ENCODE measurements at regions not wholly inside any gene's neighbourhood (a gene's known extent, or its start where the extent isn't known, plus 50 kb on each side); places are given as distances from the start of the nearest gene placed in this dataset.

DNA sequence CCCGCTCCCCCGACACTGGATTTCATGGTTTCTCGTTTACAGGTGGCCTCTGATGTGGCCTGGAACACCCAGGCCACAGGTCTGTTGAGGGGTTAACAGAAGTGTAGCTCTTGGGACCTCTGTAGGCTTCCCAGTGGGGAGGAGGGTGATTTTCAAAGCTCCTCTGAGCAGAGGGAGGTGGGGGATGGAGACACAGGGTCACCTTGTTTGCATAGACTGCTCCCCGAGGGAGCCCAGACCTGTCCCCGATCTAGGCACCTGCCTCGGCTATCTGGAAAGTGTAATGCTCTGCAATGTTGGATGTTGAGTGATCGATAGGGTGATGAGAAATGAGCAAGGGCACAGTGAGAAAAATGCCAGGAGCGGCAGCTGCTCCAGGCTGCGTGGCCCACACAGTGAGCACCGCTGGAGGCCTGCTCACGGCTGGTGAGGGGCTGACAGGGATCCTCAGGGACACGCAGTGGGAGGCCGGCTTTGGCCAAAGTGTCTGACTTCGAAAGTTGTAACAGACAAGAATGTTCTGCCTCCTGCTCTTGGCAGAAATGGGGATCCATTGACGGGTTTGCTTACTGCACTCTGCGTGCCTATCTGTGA lies 594.1 kb downstream of the BRD1 start (continued):
- TF ChIP-seq, protein P1, sequence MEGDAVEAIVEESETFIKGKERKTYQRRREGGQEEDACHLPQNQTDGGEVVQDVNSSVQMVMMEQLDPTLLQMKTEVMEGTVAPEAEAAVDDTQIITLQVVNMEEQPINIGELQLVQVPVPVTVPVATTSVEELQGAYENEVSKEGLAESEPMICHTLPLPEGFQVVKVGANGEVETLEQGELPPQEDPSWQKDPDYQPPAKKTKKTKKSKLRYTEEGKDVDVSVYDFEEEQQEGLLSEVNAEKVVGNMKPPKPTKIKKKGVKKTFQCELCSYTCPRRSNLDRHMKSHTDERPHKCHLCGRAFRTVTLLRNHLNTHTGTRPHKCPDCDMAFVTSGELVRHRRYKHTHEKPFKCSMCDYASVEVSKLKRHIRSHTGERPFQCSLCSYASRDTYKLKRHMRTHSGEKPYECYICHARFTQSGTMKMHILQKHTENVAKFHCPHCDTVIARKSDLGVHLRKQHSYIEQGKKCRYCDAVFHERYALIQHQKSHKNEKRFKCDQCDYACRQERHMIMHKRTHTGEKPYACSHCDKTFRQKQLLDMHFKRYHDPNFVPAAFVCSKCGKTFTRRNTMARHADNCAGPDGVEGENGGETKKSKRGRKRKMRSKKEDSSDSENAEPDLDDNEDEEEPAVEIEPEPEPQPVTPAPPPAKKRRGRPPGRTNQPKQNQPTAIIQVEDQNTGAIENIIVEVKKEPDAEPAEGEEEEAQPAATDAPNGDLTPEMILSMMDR (conservative IDR thresholded peaks at IDR 0.05; ENCODE audit: low read depth in 2 of 2): no peak
- TF ChIP-seq, protein P2, sequence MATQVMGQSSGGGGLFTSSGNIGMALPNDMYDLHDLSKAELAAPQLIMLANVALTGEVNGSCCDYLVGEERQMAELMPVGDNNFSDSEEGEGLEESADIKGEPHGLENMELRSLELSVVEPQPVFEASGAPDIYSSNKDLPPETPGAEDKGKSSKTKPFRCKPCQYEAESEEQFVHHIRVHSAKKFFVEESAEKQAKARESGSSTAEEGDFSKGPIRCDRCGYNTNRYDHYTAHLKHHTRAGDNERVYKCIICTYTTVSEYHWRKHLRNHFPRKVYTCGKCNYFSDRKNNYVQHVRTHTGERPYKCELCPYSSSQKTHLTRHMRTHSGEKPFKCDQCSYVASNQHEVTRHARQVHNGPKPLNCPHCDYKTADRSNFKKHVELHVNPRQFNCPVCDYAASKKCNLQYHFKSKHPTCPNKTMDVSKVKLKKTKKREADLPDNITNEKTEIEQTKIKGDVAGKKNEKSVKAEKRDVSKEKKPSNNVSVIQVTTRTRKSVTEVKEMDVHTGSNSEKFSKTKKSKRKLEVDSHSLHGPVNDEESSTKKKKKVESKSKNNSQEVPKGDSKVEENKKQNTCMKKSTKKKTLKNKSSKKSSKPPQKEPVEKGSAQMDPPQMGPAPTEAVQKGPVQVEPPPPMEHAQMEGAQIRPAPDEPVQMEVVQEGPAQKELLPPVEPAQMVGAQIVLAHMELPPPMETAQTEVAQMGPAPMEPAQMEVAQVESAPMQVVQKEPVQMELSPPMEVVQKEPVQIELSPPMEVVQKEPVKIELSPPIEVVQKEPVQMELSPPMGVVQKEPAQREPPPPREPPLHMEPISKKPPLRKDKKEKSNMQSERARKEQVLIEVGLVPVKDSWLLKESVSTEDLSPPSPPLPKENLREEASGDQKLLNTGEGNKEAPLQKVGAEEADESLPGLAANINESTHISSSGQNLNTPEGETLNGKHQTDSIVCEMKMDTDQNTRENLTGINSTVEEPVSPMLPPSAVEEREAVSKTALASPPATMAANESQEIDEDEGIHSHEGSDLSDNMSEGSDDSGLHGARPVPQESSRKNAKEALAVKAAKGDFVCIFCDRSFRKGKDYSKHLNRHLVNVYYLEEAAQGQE (IDR thresholded peaks at IDR 0.05; ENCODE audit: unreplicated experiment): no peak

DNA sequence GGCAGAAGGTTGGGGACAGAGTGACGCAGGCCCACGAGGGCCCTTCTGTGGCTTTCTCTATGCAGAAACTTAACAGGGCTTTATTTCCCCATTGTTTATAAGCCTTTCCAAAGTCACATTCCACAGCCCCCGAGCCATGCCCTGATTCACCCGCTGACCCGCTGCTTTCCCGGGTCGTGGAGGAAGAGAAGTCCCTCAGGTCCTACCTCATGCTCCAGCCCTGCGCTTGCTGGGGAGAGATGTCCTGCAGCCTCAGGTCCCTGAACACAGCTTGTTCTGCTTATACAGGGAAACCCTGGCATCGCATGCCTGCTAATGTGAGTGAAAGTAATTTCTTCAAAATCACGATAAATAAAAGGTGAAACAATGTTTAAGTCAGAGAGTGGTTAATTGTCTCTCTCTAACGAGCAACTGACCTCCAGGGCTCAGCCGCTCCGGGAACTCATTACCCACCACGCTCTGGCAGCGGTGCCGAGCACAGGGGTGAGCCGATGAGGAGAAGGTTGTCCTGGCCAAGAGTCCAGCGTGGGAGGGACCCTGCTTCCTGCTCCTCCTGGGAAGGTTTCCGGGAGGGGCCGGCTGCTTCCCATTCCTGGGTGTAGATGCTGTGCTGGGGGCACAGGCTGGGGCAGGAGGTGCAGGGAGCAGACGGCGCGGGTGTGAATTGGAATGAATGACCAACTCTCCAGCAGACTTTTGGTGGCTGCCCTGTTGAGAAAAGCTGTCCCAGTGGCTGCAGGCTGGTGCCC lies 595.2 kb downstream of the BRD1 start:
- Mint-ChIP-seq H3K4me3 (no peak overlapping the region), H3K36me3 (ENCODE audit: low read depth) (no peaks in the 10 kb centered on the region), H3K4me1 (peaks cover 15% of the 10 kb centered on the region), H3K27ac (no peak overlapping the region), H3K27me3 (ENCODE audit: insufficient read depth, low read depth, poor library complexity) (peaks cover 13% of the 10 kb centered on the region), H3K9me3 (no peaks in the 10 kb centered on the region)
- no peak overlapping the region for H3K27ac ChIP-seq (ENCODE audit: low read depth)
- ATAC-seq: no peak; the same call in 1 of the 3 replicates
- no peaks in the 10 kb centered on the region for H3K27me3 ChIP-seq (ENCODE audit: insufficient read depth)
- H3K79me2 ChIP-seq (replicated peaks; ENCODE audit: insufficient read depth): no peaks in the 10 kb centered on the region
- H4K20me1 ChIP-seq (replicated peaks; ENCODE audit: insufficient read depth): no peaks in the 10 kb centered on the region
- H3K4me1 ChIP-seq (ENCODE audit: insufficient read depth): no peaks in the 10 kb centered on the region
- H3F3A ChIP-seq (replicated peaks; ENCODE audit: low read depth): no peaks in the 10 kb centered on the region
- DNase-seq (ENCODE audit: low spot score): no peak
- H3K36me3 ChIP-seq (ENCODE audit: insufficient read depth): no peaks in the 10 kb centered on the region
- H3K4me2 ChIP-seq: no peak overlapping the region
- H2AFZ ChIP-seq: no peak overlapping the region
- no peak overlapping the region for H3K4me3 ChIP-seq
- H3K9me2 ChIP-seq (ENCODE audit: insufficient read depth): no peaks in the 10 kb centered on the region
- TF ChIP-seq, protein P3, sequence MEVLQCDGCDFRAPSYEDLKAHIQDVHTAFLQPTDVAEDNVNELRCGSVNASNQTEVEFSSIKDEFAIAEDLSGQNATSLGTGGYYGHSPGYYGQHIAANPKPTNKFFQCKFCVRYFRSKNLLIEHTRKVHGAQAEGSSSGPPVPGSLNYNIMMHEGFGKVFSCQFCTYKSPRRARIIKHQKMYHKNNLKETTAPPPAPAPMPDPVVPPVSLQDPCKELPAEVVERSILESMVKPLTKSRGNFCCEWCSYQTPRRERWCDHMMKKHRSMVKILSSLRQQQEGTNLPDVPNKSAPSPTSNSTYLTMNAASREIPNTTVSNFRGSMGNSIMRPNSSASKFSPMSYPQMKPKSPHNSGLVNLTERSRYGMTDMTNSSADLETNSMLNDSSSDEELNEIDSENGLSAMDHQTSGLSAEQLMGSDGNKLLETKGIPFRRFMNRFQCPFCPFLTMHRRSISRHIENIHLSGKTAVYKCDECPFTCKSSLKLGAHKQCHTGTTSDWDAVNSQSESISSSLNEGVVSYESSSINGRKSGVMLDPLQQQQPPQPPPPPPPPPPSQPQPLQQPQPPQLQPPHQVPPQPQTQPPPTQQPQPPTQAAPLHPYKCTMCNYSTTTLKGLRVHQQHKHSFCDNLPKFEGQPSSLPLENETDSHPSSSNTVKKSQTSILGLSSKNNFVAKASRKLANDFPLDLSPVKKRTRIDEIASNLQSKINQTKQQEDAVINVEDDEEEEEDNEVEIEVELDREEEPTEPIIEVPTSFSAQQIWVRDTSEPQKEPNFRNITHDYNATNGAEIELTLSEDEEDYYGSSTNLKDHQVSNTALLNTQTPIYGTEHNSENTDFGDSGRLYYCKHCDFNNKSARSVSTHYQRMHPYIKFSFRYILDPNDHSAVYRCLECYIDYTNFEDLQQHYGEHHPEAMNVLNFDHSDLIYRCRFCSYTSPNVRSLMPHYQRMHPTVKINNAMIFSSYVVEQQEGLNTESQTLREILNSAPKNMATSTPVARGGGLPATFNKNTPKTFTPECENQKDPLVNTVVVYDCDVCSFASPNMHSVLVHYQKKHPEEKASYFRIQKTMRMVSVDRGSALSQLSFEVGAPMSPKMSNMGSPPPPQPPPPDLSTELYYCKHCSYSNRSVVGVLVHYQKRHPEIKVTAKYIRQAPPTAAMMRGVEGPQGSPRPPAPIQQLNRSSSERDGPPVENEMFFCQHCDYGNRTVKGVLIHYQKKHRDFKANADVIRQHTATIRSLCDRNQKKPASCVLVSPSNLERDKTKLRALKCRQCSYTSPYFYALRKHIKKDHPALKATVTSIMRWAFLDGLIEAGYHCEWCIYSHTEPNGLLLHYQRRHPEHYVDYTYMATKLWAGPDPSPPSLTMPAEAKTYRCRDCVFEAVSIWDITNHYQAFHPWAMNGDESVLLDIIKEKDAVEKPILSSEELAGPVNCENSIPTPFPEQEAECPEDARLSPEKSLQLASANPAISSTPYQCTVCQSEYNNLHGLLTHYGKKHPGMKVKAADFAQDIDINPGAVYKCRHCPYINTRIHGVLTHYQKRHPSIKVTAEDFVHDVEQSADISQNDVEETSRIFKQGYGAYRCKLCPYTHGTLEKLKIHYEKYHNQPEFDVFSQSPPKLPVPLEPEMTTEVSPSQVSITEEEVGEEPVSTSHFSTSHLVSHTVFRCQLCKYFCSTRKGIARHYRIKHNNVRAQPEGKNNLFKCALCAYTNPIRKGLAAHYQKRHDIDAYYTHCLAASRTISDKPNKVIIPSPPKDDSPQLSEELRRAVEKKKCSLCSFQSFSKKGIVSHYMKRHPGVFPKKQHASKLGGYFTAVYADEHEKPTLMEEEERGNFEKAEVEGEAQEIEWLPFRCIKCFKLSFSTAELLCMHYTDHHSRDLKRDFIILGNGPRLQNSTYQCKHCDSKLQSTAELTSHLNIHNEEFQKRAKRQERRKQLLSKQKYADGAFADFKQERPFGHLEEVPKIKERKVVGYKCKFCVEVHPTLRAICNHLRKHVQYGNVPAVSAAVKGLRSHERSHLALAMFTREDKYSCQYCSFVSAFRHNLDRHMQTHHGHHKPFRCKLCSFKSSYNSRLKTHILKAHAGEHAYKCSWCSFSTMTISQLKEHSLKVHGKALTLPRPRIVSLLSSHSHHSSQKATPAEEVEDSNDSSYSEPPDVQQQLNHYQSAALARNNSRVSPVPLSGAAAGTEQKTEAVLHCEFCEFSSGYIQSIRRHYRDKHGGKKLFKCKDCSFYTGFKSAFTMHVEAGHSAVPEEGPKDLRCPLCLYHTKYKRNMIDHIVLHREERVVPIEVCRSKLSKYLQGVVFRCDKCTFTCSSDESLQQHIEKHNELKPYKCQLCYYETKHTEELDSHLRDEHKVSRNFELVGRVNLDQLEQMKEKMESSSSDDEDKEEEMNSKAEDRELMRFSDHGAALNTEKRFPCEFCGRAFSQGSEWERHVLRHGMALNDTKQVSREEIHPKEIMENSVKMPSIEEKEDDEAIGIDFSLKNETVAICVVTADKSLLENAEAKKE (CRISPR knock-in tag; IDR thresholded peaks at IDR 0.05): no peak
- TF ChIP-seq STAT1 (IDR thresholded peaks at IDR 0.05; ENCODE audit: unreplicated experiment) (no peak), NANOG (IDR thresholded peaks at IDR 0.05; ENCODE audit: borderline replicate concordance) (no peak), ZNF114 (CRISPR knock-in tag; IDR thresholded peaks at IDR 0.05) (no peak)
- TF ChIP-seq, protein P2 (IDR thresholded peaks at IDR 0.05; ENCODE audit: unreplicated experiment): no peak

Data from GM23338 (cell line).